GM12892 (cell line): ENCODE measurements at regions not wholly inside any gene's neighbourhood (a gene's known extent, or its start where the extent isn't known, plus 50 kb on each side); places are given as distances from the start of the nearest gene placed in this dataset.

Source experiments
- POLR2A ChIP-seq: IDR thresholded peaks from 2 replicates; pipeline ENCODE4 v1.6.1; 2011; ENCODE audit warnings: low read depth, low read length, control low read depth
- POLR2AphosphoS5 ChIP-seq: IDR thresholded peaks from 2 replicates; pipeline ENCODE4 v1.6.1; 2011; ENCODE audit warnings: low read depth, low read length, control low read depth
- TAF1 ChIP-seq: IDR thresholded peaks from 2 replicates; pipeline ENCODE4 v1.6.1; 2011; ENCODE audit warnings: low read depth, mild to moderate bottlenecking, control low read depth, low read length, borderline replicate concordance

- TF ChIP-seq POLR2A (no peak), POLR2AphosphoS5 (no peak), TAF1 (no peak)
These were observed 63.5 kb upstream of the C2CD4B start for GRCh38 chr15:62228604-62229003.
